Activated CD4-positive, CD25-positive, alpha-beta regulatory T cell treated with anti-CD3 and anti-CD28 coated beads, Interleukin-2, amount 50 U/mL, for 24 hours (primary cell): ENCODE measurements at regions not wholly inside any gene's neighbourhood (a gene's known extent, or its start where the extent isn't known, plus 50 kb on each side); places are given as distances from the start of the nearest gene placed in this dataset.

ENCODE experiments used
- ATAC-seq, 2 donors: fragments of 150-1000 bp; cut with Tn5 transposase; one replicate each; pipeline ENCODE4 v1.10.0; 2021; ENCODE audit warnings: mild to moderate bottlenecking in 1 of 2, moderate library complexity in 1 of 2

DNA sequence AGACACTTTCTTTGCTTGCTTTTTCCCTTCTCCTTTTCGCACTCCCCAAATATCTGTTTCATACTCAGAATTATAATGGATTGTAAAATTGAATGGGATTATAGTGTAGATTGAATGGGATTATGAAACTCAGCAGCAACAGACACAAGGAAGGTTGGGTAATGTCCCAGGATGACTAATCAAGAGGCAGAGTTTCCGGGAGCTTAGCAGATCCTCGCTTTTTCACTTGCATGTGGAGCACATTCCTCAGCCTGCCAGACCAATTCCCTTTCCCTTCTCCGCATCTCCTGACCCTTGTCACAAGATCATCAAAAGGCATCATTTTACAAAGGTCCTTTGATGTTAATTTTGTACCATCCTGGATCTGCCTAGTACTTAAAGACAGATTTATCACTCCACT, 55.1 kb upstream of the SLC1A1 start:
- no peak for ATAC-seq

DNA sequence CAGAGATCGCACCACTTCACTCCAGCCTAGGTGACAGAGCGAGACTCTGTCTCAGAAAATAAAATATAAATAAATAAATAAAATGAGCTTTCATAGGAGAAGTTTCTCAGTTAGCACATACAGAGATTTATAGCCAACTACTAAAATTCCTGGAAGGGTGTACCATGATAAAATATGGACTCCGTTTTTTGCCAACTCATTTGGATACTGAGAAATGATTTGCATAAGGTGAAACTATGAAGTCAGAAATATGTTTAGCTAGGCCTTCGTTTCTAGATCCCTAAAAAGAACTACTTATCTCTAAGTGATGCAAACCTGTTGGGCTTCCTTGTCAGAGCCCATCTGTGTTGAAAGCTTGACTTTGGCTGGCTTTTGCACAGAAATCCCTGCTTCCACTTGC, 56.9 kb upstream of the SLC1A1 start:
- ATAC-seq = no peak

DNA sequence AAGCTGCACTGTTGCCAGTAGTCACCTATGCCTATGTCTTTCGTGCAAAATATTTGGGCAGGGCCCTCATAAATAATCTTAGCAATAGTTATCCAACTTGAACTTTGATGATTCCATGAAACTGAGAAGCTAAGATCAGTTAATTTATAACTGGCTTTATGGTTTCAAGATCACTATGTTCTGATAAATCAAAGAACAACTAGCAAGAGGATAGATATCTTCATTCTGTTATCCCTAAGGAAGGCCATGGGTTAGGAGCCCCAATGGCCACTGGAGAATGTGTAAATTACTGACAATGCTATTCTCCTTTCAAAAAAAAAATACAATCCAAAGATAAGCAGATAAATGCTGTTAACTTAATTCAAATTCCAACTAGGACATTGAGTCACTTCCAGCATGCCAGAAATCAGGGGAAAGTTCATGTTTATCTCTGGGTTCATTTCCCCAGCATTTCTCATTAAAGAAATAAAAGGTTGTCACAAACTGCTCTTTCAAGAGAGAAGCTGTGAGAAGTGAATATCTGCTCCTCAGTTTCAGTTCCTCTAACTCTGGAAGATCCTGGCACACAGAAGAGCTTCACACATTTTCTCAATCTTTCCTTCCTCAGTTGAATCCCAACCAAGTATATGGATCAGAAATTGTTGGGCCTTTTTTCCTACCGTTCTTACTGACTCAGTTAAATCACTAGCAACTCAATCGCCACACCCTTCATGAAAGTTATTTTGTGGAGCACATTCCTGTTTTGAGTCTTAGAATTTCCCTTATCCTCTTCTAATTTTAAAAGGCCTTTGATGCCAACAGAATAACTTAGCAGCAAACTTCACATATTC, 59.6 kb upstream of the SLC1A1 start:
- ATAC-seq = no peak

DNA sequence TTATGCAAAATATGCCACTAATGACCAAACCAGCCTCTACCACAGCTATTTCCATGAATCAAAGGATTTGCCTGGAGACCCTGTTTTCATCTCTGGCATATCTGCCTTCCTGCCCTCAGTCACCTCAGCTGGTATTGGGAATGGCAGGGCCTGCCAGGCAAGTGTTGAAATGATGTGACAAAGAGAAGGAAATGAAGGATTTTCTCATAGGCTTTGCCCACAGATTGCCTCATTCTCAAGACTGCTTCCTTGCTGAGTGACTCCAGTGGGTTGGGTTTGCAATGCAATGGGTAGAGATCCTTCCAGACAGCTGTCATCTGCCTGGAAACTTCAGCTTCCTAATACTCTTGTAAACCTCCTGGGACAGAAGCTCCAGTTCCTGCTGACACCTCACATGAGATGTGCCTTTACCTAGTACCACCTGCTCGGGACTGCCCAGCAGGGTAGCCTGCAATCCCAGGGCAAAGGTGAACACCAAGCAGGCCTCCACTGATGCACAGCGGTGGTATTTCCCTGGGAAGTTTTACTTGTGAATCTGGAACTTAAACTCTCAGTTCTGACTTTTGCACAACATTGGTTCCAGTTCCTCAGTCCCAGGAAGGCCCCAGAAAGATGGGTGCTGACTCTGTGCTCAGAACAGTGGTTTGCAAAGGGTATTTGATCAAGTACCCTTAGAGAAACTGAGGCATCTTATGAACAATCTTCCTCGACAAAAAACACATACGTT, 64.8 kb upstream of the SLC1A1 start:
- ATAC-seq = no peak

DNA sequence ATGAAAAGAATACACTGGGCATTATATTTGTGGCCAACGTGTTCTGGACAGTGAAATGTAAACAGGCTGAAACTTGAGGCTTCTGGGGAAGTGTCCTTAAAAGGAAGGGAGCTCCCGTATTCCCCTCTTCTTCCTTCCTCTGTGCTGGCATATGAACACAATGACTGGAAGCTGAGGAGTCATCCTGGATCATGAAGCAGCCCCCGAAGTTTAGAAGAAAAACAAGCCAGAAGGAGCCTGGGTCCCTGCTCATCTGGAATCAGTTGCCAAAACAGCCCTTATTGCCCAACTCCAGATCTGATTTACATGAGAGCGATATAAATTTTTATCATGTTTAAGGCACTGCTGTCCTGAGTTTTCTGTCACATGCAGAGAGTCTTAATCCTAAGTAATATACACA, 65.4 kb upstream of the SLC1A1 start:
- ATAC-seq = no peak

DNA sequence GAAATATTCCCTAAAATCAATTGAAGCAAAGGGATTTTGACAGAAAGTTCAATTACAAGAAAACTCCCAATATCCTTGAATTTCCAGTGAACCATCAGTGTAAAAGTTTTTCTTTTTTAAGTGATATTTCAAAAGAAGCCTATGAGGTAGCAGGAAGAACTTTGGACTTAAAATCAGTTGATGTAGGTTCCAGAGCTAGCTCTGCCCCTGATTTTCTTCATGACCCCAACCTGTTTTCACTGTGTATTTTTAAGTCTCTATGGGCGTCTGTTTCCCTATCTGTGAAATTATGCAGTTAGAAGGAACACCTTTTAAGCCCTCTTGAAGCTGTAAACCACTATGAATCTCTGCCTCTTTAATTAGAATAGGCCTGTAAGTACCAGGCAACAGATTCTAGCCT, 66.2 kb upstream of the SLC1A1 start:
- ATAC-seq = no peak

DNA sequence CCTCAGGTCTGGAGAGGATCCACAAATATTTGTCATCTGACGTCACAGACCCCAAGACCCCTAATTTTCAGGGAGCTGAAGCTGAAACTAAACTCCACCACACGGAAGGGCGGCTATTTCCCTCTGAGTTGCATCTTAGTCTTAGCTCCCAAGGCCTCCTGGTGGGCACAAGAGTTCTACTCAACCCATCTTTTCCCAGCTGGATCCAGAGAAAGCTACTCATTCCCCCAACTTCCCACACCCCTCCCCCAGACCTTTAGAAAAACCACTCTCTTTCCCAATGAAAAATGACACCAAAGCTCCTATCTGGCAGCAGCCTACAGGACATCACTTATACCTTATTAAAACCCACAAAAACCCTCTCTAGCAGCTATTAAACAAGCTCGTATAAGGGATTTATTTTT, 67.1 kb upstream of the SLC1A1 start:
- ATAC-seq = no peak

DNA sequence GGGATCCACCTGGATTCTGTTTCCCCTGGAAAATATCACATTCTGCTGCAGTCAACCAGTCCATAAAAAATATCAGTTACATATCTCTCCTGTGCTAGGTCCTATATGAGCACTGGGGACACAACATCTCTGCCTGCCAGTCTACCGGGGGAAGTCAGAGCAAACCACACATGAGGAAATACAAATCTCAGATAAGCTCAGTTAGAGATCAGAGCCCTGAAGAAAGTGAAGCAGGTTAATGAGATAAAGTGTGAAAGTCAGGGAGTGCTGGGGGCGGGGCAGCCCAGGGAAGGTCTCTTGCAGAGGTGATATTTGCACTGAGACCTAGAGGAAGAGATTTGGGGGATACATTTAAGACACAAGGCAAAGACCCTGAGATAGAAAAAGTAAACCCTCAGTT, 67.8 kb upstream of the SLC1A1 start:
- ATAC-seq = no peak

DNA sequence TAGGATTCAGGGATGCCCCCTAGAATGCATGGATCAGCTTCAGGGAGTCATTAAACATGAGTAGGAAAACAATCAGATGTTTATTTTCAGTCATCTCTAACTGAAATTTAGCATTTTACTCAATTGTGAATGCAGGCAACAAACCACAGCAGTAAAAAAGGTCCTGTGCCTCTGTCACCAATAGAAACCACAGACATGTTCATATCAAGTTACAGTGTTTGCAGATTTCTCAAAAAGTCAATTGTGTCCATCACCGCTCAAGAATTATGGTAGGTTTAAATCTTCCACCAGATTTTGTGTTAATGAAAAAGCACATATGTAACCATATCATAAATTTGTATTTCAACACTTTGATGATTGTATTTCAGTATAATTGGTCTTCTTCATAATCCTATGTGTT, 68.4 kb upstream of the SLC1A1 start:
- no peak for ATAC-seq

DNA sequence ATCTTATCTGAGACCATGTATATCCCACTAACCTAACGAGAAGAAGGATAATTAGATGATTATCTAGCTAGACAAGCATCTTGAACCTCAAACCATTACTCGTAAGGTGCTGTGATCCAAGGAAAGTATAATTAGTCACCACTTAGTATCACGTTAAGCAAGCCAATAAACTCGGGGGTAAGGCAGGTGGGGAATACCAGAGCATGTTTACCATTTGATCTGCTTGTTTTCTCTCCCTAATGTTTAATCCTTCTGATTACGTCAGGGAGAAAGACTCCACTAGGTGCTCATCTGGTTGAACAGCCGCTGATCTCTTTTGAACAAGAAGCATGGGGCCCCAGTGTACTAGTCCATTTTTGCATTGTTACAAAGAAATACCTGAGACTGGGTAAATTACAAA, 69.9 kb upstream of the SLC1A1 start:
- no peak for ATAC-seq

DNA sequence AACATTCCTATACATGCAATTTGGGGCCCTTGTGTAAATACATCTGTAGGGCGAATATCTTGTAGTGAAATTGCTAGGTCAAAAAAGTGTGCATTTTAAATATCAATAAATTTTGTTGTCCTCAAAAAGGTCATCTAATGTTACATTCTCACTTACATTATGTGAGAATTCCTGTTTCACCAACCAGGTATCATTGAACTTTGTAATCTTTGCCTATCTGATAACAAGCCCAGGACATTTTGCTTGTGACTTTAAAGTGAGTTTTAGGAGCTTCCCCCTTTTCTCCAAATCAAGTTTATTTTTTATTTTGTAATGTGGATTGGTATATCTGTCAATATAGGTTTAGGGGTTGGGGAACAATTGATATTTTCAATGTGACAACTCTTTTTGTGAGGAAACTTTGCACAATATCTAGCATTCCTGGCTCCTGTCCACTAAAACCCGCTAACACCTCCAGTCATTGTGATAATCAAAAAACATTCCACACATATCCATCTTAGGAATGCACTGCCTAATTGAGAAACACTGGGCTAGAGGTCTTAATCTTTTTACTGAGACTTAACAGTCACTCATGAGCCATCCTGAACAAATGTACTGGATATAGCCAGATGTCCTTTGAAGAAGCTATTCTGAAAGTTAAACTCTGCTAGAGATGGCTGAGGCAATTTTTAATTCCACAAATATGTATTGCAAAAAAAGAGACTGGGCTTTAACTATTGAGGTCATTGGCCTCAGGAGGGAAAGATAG, 72.5 kb upstream of the SLC1A1 start:
- no peak for ATAC-seq

DNA sequence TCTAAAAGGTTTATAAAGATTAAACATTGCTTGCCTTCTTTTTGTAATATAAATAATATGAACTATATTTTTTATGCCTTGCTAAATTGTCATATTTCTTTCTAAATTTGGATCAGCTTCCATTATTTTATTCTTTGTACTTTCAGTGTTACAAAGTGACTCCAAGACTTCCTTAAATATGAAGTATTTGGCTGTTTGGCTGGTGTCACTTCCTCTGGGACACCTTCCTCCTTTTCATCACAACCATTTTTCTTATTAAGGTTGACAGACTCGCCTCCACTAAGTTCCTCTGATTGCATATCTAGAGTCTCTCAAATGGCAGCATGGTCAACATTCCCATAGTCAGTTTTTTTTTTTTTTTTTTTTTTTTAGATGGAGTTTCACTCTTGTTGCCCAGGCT, 73.8 kb upstream of the SLC1A1 start:
- no peak for ATAC-seq

DNA sequence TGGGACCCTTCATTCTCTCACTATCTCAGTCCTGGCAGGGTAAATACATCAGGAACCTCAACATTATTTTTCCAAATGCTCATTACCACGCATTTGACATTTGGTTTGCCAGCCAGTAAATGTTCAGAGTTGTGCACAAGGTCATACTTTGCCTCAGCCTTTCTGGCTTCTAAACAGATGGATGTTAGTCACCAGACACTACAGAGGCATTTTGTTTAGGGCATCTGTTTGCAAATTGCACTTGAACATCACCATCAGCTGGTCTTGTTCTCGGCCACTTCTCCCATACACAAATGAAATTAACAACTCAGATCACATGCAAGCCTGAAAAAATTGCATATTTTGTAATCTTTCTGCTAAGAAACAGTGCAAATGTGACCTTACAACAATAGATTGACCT, 75.0 kb upstream of the SLC1A1 start:
- ATAC-seq = no peak

DNA sequence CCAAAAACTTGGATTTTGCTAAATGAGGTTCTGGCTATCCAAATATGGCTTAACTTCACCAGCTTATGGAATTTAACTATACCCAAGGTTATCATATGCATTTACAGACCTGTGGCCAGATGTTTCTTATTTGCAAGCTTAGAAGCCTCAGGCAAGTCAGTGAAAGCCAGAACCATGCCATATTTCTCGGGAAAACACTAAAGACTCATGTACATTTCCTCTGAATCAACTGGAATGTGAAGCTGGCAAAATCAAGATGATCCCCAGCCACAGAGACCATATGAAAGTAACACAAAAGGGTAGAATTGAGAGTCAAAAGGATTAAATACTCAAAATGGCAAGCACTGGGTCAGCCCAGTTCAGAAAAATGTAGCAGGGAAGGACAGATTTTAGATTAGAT, 76.4 kb upstream of the SLC1A1 start:
- no peak for ATAC-seq

DNA sequence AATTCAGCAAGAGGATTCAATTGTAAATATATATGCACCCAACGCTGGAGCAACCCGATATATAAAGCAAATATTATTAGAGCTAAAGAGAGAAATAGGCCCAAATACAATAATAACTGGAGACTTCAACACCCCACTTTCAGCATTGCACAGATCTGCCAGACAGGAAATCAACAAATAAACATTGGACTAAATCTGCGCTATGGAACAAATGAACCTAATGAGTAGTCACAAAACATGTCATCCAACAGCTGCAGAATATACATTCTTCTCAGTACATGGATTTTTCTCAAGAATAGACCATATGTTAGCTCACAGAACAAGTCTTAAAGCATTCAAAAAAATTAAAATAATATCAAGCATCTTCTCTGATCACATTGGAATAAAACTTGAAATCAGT, 86.1 kb upstream of the SLC1A1 start:
- ATAC-seq = no peak

DNA sequence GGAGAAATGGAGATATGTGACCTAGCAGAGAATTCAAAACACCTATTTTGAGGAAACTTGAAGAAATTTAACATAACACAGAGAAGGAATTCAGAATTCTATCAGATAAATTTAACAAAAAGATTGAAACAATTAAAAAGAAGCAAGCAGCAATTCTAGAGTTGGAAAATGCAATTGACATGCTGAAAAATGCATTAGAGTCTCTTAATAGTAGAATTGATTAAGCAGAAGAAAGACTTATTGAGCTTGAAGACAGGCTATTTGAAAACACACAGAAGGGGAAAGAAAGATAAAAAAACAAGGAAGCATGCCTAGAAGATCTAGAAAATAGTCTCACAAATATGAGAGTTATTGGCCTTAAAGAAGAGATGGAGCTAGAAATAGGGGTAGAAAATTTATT, 87.8 kb upstream of the SLC1A1 start:
- ATAC-seq = no peak

DNA sequence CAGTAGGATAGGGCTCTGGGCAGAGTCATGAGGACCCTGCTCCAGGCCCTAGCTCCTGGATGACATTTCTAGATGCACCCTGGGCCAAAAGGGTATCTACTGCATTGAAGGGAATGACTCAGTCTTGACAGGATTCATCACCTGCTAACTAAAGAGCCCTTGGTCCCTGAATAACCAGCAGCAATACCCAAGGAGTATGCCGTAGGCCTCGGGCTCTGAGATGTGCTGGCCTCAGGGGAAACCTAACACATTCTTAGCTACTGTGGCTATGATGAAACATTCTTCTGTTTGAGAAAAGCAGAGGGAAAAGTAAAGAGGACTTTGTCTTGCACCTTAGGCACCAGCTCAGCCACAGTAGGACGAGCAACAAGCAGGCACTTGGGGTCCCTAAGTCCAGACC, 89.5 kb upstream of the SLC1A1 start:
- no peak for ATAC-seq

DNA sequence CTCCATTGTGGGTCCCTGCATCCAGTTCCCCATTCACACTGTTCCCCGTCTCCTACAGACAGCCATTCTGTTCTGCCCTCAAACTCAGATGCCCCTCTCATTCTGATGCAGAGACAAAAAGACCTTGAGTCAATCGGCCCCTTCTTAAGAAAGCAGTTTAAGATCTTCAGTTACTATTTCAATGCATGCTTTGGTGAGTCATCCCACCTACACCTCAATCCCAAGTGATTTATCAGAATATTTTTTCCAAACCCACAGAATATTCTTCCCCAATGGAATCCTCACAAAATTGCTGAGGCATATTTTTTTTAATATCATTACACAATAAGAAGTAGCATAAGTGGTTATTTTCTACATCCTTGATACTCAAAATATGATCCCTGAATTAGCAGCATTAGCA, 92.4 kb upstream of the SLC1A1 start:
- ATAC-seq = no peak

DNA sequence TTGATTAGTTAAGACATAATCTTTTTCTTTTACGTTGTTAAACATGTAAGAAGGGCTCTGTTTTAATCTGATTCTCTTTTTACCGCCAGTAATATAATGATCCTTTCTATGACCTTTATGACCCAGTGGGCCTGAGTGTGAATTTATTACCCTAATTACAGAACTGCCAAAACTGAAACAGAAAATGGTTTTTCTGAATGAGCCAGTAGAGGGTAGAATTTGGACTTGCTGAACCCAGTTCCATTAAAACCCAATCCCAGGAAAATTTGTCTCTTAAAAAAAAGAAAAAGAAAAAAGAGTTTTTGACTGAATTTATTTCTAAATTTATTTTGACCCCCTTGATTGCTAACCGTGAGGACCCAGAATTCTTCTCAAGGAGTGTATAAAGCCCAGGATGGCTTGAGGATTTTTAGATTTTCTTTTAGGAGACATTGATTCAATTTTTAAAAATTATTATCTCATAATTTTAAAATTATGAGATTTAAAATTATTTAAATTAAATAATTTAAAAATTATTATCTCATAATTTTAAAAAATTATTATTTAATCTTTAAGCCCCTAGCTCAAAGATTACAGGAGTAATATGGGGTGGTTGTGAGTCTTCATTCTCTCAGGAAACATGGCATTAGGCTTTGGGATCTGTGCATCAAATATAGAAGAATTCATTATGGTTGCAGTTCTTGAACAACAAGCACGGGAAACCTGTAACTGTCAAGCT, 94.1 kb upstream of the GLIS3 start:
- no peak for ATAC-seq

DNA sequence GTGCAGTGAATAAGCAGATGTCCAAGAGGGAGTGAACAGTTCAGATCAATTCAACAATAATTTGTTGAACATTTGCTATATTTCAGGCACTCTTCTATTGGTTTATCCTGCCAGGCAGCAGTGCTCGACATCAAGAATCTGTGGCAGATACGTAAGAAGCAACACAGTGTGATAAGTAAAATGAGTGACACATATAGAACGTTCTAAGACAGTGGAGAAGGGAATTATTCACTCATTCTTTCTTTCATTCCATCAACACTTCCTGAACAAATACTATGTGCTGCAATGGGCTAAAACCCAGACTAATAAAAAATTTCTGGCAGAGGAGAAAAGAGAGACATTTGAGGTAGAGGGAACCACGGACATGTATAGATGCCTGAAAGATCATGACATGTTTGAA, 89.9 kb upstream of the GLIS3 start:
- ATAC-seq = no peak

DNA sequence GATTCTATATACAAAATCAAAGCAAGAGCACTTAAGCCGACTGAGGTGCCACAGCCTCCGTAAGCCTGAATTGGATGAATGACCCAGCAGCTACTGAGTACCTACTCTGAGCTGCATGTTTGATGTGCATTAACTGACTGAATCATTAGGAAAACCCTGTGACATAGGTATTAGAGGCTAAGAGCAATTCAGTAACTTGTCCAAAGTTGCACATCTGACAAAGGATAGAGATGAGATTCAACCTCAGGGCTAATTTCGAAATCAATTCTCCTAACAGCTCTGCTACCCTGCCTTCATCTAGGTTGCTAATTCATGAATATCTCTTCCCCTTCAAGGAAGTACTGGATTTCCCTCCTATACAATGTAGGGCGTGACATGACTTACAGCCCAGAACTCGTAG, 89.1 kb upstream of the GLIS3 start:
- no peak for ATAC-seq

DNA sequence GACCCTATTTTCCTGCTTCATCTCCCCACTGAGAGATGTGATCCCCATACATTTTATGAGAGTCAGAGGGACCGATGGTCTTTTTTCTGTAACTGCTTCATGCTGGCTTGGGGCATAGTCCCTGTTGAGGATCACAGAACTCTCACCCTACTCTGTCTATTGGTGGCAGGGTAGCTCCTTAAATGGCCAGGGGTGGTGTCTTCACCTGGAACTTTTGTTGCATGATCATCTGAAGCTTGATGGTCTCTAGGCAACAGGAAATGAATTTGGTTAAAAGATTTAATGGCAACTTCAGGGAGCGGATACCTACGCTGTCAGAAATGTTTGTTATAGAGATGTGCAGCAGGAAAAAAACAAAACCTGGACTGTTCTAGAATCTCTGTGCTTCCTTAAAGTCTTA, 87.0 kb upstream of the GLIS3 start:
- no peak for ATAC-seq

DNA sequence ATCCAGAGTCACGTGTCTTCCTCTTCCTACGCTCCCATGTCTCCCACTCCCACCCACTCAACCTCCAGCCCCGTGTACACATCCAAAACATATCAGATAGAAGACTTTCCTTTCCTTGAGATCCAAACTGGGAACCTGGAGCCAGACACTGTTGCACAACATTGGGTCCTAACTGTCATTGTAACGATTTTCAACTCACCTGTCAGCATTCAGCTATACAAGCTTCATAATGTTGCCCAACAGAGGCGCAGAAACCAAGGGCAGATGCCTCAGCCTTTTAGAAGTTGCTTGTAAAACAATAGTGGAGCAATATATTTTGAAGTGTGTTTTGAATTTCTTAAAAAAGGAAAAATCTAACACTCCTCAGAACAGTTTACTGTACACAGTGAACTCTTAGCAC, 84.9 kb upstream of the GLIS3 start:
- ATAC-seq = no peak
